ENCODE measurements at regions not wholly inside any gene's neighbourhood (a gene's known extent, or its start where the extent isn't known, plus 50 kb on each side); places are given as distances from the start of the nearest gene placed in this dataset.
A peak's percentile ranks its signal among the peaks of the same experiment; 100 is the strongest.
"Not testable (repeated sequence)": the region's sequence is repeated elsewhere in the genome, so short reads cannot be mapped to it uniquely, and the experiment has no call there.

- H3K4me3 ChIP-seq (ENCODE audit: low read depth in 1 of 2, low read length in 2 of 2); H3K36me3 ChIP-seq (ENCODE audit: insufficient read depth, low read length); H3K9ac ChIP-seq (ENCODE audit: low read length); H3K27ac ChIP-seq (ENCODE audit: low read depth, low read length); H3K27me3 ChIP-seq (ENCODE audit: control insufficient read depth in 1 of 2, insufficient read depth in 2 of 2, low read length in 2 of 2); H3K9me3 ChIP-seq (ENCODE audit: low read length); H3K4me1 ChIP-seq (ENCODE audit: insufficient read depth, low read length): not testable (repeated sequence)
Observed at GRCh38 chr6:27014053-27014452, 233.4 kb upstream of the PRSS16 start.

- no peak overlapping the region for H3K4me3 ChIP-seq (ENCODE audit: low read depth in 1 of 2, low read length in 2 of 2)
- no peaks in the 10 kb centered on the region for H3K27me3 ChIP-seq (ENCODE audit: control insufficient read depth in 1 of 2, insufficient read depth in 2 of 2, low read length in 2 of 2)
- H3K9ac ChIP-seq (ENCODE audit: low read length): no peak overlapping the region
- H3K4me1 ChIP-seq (ENCODE audit: insufficient read depth, low read length): peaks cover 4% of the 10 kb centered on the region
- H3K36me3 ChIP-seq (ENCODE audit: insufficient read depth, low read length): no peaks in the 10 kb centered on the region
- H3K9me3 ChIP-seq (ENCODE audit: low read length): peaks cover 3% of the 10 kb centered on the region
- no peak overlapping the region for H3K27ac ChIP-seq (ENCODE audit: low read depth, low read length)
Observed at GRCh38 chr6:27016689-27017088, 230.8 kb upstream of the PRSS16 start.

GRCh38 chr6:27018401-27018800 is 229.1 kb upstream of the PRSS16 start:
- H3K27me3 ChIP-seq (ENCODE audit: control insufficient read depth in 1 of 2, insufficient read depth in 2 of 2, low read length in 2 of 2); H3K36me3 ChIP-seq (ENCODE audit: insufficient read depth, low read length); H3K9ac ChIP-seq (ENCODE audit: low read length); H3K9me3 ChIP-seq (ENCODE audit: low read length); H3K4me1 ChIP-seq (ENCODE audit: insufficient read depth, low read length); H3K27ac ChIP-seq (ENCODE audit: low read depth, low read length): not testable (repeated sequence)
- peak overlapping the region in 1 of 2 donors; percentile 88 for H3K4me3 ChIP-seq (ENCODE audit: low read depth in 1 of 2, low read length in 2 of 2)

- peak overlapping the region; percentile 94 for H3K27ac ChIP-seq (ENCODE audit: low read depth, low read length)
- H3K27me3 ChIP-seq (ENCODE audit: control insufficient read depth in 1 of 2, insufficient read depth in 2 of 2, low read length in 2 of 2): no peaks in the 10 kb centered on the region
- H3K9me3 ChIP-seq (ENCODE audit: low read length): peaks cover 3% of the 10 kb centered on the region
- H3K36me3 ChIP-seq (ENCODE audit: insufficient read depth, low read length): no peaks in the 10 kb centered on the region
- peak overlapping the region; percentile 77 to 88 for H3K4me3 ChIP-seq (ENCODE audit: low read depth in 1 of 2, low read length in 2 of 2)
- H3K9ac ChIP-seq (ENCODE audit: low read length): peak overlapping the region; percentile 59
- H3K4me1 ChIP-seq (ENCODE audit: insufficient read depth, low read length): peaks cover 4% of the 10 kb centered on the region
Observed at GRCh38 chr6:27019651-27020552, 227.6 kb upstream of the PRSS16 start.

- Histone ChIP-seq H3K9me3 (ENCODE audit: low read length) (peaks cover 3% of the 10 kb centered on the region), H3K4me3 (ENCODE audit: low read depth in 1 of 2, low read length in 2 of 2) (peak overlapping the region; percentile 77 to 88), H3K36me3 (ENCODE audit: insufficient read depth, low read length) (no peaks in the 10 kb centered on the region), H3K27me3 (ENCODE audit: control insufficient read depth in 1 of 2, insufficient read depth in 2 of 2, low read length in 2 of 2) (no peaks in the 10 kb centered on the region), H3K9ac (ENCODE audit: low read length) (peak overlapping the region; percentile 59), H3K27ac (ENCODE audit: low read depth, low read length) (peak overlapping the region; percentile 94), H3K4me1 (ENCODE audit: insufficient read depth, low read length) (peaks cover 4% of the 10 kb centered on the region)
Observed at GRCh38 chr6:27020553-27020880, 227.0 kb upstream of the PRSS16 start.

- no peak overlapping the region for H3K4me3 ChIP-seq (ENCODE audit: low read depth in 1 of 2, low read length in 2 of 2)
Observed at GRCh38 chr6:27023664-27024063, 223.8 kb upstream of the PRSS16 start.

GRCh38 chr6:27025351-27025750 is 222.2 kb upstream of the PRSS16 start:
- Histone ChIP-seq H3K4me3 (ENCODE audit: low read depth in 1 of 2, low read length in 2 of 2) (no peak overlapping the region), H3K27ac (ENCODE audit: low read depth, low read length) (no peak overlapping the region), H3K9ac (ENCODE audit: low read length) (no peak overlapping the region), H3K9me3 (ENCODE audit: low read length) (no peaks in the 10 kb centered on the region), H3K27me3 (ENCODE audit: control insufficient read depth in 1 of 2, insufficient read depth in 2 of 2, low read length in 2 of 2) (no peaks in the 10 kb centered on the region), H3K36me3 (ENCODE audit: insufficient read depth, low read length) (no peaks in the 10 kb centered on the region), H3K4me1 (ENCODE audit: insufficient read depth, low read length) (no peaks in the 10 kb centered on the region)

More at GRCh38 chr6:27023664-27024063, 223.8 kb upstream of the PRSS16 start:
- Histone ChIP-seq H3K27ac (ENCODE audit: low read depth, low read length) (no peak overlapping the region), H3K4me1 (ENCODE audit: insufficient read depth, low read length) (peaks cover 4% of the 10 kb centered on the region), H3K9ac (ENCODE audit: low read length) (no peak overlapping the region), H3K9me3 (ENCODE audit: low read length) (no peaks in the 10 kb centered on the region), H3K27me3 (ENCODE audit: control insufficient read depth in 1 of 2, insufficient read depth in 2 of 2, low read length in 2 of 2) (no peaks in the 10 kb centered on the region), H3K36me3 (ENCODE audit: insufficient read depth, low read length) (no peaks in the 10 kb centered on the region)

- H3K27ac ChIP-seq (ENCODE audit: low read depth, low read length): no peak overlapping the region
- no peaks in the 10 kb centered on the region for H3K4me1 ChIP-seq (ENCODE audit: insufficient read depth, low read length)
- no peaks in the 10 kb centered on the region for H3K36me3 ChIP-seq (ENCODE audit: insufficient read depth, low read length)
- H3K9ac ChIP-seq (ENCODE audit: low read length): no peak overlapping the region
- H3K27me3 ChIP-seq (ENCODE audit: control insufficient read depth in 1 of 2, insufficient read depth in 2 of 2, low read length in 2 of 2): no peaks in the 10 kb centered on the region
- H3K4me3 ChIP-seq (ENCODE audit: low read depth in 1 of 2, low read length in 2 of 2): no peak overlapping the region
- H3K9me3 ChIP-seq (ENCODE audit: low read length): no peaks in the 10 kb centered on the region
Observed at GRCh38 chr6:27026361-27026760, 221.1 kb upstream of the PRSS16 start.

GRCh38 chr6:27031302-27031701 is 216.2 kb upstream of the PRSS16 start:
- H3K9me3 ChIP-seq (ENCODE audit: low read length): no peaks in the 10 kb centered on the region
- no peak overlapping the region for H3K4me3 ChIP-seq (ENCODE audit: low read depth in 1 of 2, low read length in 2 of 2)
- no peak overlapping the region for H3K27ac ChIP-seq (ENCODE audit: low read depth, low read length)
- H3K36me3 ChIP-seq (ENCODE audit: insufficient read depth, low read length): no peaks in the 10 kb centered on the region
- H3K27me3 ChIP-seq (ENCODE audit: control insufficient read depth in 1 of 2, insufficient read depth in 2 of 2, low read length in 2 of 2): no peaks in the 10 kb centered on the region
- no peak overlapping the region for H3K9ac ChIP-seq (ENCODE audit: low read length)
- H3K4me1 ChIP-seq (ENCODE audit: insufficient read depth, low read length): no peaks in the 10 kb centered on the region

GRCh38 chr6:27038498-27038897 is 209.0 kb upstream of the PRSS16 start:
- no peaks in the 10 kb centered on the region for H3K4me1 ChIP-seq (ENCODE audit: insufficient read depth, low read length)
- H3K36me3 ChIP-seq (ENCODE audit: insufficient read depth, low read length): no peaks in the 10 kb centered on the region
- H3K27me3 ChIP-seq (ENCODE audit: control insufficient read depth in 1 of 2, insufficient read depth in 2 of 2, low read length in 2 of 2): no peaks in the 10 kb centered on the region
- no peak overlapping the region for H3K27ac ChIP-seq (ENCODE audit: low read depth, low read length)
- no peaks in the 10 kb centered on the region for H3K9me3 ChIP-seq (ENCODE audit: low read length)
- H3K4me3 ChIP-seq (ENCODE audit: low read depth in 1 of 2, low read length in 2 of 2): no peak overlapping the region
- H3K9ac ChIP-seq (ENCODE audit: low read length): no peak overlapping the region

GRCh38 chr6:27040244-27041042 is 207.1 kb upstream of the PRSS16 start:
- H3K4me3 ChIP-seq (ENCODE audit: low read depth in 1 of 2, low read length in 2 of 2): no peak overlapping the region
- H3K9ac ChIP-seq (ENCODE audit: low read length): no peak overlapping the region
- H3K9me3 ChIP-seq (ENCODE audit: low read length): no peaks in the 10 kb centered on the region
- H3K27ac ChIP-seq (ENCODE audit: low read depth, low read length): no peak overlapping the region
- no peaks in the 10 kb centered on the region for H3K4me1 ChIP-seq (ENCODE audit: insufficient read depth, low read length)
- H3K27me3 ChIP-seq (ENCODE audit: control insufficient read depth in 1 of 2, insufficient read depth in 2 of 2, low read length in 2 of 2): no peaks in the 10 kb centered on the region
- no peaks in the 10 kb centered on the region for H3K36me3 ChIP-seq (ENCODE audit: insufficient read depth, low read length)

Measured in muscle layer of colon (tissue), 2 donors.